Activated T-helper 1 cell treated with Interleukin-2 at 50 U/mL for 16 hours (primary cell): ENCODE measurements at regions not wholly inside any gene's neighbourhood (a gene's known extent, or its start where the extent isn't known, plus 50 kb on each side); places are given as distances from the start of the nearest gene placed in this dataset.

Experiments used
- DNase-seq: peaks from one replicate; pipeline ENCODE4 v3.0.0-alpha.2; 2020; ENCODE audit warnings: low read depth

DNA sequence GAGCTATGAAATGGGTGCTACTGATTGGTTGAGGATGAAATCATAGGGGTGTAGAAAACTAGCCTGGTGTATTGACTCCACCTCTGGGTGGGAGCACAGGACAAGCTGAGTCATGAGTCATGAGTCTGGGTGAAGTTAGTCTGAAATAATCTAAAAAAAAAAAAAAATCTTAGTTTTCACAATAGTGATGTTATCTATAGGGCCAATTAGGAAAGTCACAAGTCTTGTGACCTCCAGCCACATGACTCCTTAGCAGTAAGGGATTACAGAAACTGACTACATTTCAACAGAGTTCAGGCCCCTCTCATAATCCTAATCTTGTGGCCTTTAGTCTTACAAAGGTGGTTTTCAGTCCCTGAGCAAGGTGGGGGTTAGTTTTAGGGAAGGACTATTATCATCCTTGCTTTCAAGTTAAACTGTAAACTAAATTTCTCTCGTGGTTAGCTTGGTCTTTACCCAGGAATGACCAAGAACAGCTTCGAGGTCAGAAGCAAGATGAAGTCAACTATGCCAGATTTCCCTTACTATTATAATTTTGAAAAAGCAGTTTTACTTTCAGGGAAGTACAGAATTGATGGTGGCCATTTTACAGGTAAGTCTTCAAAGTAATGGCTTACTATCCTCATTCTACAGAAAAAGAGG, 338.0 kb upstream of the GYPC start:
- DNase-seq = no peak

DNA sequence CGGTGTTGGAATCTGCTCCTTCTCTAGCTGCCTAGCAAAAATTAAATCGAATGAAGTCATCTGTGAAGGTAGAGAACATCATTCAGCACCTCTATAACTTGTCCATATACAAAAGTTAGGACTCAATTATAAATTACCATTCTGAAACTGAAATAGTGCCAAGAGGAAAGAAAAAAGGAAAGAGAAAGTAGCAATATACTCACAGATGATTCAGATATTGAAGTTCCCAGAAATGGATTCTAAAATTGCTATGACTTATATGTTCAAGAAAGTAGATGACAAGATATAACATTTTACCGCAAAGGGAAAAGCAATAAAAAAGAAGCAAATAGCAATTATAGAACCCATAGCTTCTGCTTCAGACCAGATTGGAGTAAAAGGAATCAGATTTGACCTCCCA, 333.6 kb upstream of the GYPC start:
- no peak for DNase-seq

DNA sequence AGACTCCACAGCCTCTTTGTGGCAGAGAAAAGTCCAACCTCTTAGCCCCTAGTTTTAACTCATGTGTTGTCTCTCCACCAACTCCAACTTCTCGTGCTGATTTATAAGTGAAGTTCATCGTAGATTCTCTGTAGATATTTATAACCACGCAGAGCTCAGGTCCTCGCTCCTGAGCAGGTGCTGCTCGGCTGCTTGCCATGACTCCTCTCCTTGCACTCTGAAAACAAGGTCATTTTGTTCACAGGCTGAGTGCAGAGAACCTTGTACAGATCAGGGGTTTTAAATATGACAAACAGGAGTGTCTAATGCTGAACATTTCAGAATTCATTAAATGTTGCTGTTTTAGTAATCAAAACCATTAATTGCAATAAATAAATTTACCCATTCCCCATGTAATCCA, 330.8 kb upstream of the GYPC start:
- no peak for DNase-seq

DNA sequence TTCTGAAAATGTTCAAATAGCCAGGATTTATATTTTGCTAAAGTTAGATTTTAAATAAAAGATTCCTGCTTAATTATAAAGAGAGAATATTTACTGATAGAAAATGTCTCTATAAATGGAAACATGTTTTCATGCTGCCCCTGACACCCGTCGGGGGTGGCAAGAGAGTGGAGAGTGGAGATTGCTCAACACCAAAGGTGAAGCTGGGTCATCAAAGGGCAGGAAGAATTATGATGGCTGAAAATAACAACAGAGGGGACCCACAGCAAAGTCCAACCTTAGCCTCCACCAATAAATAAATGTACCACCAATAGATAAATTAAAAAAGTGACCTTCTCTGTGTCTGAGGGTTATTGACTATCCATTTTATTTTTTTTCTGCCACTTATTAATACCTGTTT, 326.8 kb upstream of the GYPC start:
- no peak for DNase-seq

DNA sequence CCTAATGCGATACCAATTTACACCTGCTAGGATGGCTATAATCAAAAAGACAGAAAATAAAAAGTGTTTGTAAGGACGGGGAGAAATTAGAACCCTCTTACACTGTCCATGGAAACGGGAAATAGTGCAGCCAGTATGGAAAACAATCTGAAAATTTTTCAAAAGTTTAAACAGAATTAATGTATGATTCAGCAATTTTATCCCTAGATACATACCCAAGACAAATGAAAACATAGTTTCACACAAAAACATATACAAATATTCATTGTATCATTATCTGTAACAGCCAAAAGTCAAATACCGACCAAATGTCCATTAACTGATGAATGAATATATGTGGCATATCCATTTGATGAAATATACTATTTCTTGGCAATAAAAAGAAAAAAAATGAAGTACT, 313.5 kb upstream of the GYPC start:
- DNase-seq = no peak

DNA sequence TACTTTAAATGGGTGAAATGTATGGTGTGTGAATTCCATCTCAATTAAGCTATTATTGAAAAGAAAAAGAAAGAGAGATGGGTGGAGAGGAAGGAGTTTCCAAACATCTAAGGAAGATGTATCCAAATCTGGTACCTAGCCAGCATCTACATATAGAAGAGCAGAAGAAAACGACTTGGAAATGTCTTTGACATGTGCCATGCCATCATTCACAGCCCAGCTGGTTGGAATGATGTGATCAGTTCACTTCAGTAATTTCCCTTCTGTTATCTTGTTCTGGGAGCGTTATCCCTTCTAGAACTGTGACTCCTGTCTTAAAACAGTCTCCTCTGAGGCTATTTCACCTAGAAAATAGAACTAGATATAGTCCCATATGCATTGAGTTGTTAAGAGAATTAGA, 312.8 kb upstream of the GYPC start:
- no peak for DNase-seq

DNA sequence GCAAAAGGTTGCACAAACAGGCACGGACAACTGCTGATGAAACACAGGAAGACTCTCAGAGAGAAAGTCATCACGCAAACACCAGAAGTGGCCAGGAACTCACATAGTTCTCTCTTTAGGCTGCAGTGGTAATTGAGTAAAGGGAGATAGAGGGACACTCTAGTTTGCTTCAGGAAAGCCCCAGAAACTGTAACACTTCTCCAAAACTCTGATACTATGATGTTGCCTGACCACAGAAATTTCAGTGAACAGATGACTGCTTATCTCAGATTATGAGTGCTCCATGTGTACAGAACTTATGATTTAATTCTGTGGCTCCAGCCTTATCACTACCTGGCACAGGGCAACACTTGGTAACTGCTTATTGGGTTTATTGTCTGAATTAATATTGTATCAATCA, 311.5 kb upstream of the GYPC start:
- DNase-seq = no peak

DNA sequence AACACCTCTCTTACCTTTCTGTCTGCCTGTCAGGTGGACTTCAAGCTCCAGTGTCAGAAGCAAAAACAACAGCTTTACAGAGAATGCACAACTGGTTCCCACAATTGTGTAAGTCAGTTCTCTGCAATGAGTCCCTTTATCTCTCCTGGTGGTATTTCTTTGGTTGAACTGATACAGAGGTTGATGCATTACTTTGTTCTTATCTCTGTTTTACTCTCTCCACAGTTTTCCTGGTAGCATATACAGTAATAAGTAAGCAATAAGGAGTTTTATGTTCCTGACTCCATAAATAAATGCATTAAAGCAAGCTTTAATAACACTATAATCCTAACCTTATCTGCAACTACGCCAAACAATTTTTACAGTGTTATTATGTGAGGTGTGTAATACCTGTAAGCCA, 310.3 kb upstream of the GYPC start:
- DNase-seq = no peak

DNA sequence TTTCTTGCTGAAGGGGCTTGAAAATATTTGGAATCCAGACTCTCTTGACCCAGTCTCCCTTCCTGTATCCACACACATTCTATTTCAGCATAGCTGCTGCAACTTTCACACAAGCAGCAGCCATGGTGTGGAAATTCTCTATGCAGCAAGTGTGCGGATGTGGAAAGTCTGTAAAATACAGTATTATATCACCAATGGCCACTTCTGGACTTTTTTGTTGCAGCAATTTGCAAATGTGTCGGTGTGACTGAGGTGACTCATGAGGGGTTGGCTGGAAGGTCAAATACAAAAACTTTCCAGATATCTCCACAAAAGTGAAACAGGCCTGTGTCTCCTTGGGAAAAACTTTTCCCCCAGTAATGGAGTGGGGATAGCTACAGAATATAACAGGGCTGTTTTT, 299.3 kb upstream of the GYPC start:
- no peak for DNase-seq

DNA sequence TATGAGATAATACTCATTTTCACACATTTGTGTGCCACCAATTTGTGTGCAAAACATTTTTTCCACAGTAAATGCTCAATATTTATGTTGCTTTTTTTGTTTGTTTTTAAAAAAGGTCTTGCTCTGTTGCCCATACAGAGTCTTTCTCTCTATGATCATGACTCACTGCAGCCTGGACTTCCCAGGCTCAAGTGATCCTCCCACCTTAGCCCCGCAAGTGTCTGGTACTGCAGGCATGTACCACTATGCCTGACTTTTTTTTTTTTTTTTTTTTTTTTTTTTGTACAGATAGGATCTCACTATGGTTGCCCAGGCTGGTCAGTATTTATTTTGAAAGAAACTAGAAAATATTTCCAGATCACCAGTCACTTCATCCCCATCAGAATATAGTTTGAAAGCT, 297.8 kb upstream of the GYPC start:
- DNase-seq = no peak

DNA sequence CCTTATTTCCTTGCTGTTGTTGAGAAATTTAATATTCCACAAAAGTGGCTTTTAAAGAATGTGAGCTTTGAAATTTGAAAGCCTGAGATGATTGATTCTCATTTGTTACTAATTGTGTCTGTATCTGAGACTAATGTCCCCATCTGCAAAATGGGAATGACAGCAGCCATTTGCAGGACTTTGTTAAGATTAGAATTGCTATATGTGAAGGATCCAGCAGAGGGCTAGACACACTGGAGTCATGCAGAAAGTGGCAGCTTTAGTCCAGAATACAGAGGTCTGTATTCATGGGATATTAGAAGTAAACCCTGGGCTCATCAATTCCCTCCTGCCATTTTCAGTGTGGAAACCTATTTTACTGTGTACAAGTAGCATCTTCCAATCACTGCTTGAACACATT, 296.5 kb upstream of the GYPC start:
- no peak for DNase-seq

DNA sequence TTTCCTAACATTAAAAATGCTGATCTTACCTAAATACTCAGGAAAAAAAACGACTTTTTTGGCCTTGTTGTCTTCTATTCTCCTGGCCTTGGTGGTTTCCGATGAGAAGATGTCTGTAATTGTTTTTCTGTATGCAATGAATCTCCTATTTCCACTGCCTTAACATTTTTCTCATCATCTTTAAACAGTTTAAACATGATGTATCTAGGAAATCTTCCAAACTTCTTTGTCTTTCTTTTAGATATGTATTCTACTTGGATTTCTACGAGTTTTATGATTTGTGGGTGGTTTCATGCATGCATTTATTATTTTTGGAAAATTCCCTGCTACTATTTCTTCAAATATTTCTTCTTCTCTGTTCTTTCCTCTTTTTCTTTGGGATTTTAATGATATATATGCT, 288.6 kb upstream of the GYPC start:
- no peak for DNase-seq

DNA sequence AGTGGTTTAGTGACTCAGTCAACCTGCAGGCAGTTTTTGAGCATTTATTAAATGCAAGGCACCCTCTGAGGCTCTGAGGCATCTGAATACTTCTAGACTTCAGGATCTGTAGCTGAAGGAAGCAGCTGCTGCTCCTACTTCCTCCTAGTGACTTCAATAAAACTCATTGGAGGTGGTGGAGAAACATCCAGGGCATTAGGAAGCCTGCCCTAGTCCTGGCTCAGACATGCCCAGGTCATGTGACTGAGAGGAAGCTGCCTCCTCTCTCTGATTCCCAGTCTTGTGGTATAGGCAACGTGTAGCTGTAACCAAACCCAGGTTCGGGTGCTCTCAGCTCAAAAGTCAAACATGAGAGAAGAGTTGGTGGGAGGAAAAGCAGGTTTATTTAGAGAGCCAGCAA, 287.2 kb upstream of the GYPC start:
- no peak for DNase-seq

DNA sequence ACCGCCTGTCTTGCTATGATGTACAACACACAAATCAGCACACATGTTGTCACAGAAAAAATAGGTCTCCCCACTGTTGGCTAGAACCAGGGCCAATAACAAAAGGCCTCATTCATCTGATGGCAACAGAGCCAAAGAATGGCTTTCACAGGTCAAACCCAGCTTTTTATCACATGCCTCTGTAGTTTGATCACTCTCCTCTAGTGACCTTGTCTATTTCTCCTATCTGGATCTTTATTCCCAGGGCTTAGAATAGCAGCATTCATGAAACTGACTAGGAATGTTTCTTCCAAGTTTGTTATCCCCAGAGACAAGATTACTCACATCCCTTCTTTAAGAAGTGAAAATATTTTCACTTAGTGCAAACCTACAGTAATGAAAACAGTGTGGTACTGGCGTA, 285.8 kb upstream of the GYPC start:
- DNase-seq = no peak

DNA sequence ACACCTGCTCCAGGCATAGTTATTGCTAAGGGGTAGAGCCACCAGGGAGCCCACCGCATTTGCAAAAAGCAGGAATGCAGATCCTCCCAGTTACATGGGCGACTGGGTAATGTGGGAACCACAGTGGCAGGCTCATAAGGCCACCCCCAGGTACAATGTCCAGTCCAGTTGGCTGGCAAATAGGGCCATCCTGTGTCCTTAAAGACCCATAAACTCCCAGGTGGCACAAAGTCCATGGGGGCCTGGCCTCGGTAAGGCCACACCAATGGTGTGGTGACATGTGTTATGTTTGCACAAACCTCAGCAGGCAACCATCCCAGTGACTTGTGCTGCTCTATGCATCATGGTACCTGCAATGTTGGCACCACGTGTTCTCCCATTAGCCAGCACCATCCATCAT, 283.6 kb upstream of the GYPC start:
- DNase-seq = no peak

DNA sequence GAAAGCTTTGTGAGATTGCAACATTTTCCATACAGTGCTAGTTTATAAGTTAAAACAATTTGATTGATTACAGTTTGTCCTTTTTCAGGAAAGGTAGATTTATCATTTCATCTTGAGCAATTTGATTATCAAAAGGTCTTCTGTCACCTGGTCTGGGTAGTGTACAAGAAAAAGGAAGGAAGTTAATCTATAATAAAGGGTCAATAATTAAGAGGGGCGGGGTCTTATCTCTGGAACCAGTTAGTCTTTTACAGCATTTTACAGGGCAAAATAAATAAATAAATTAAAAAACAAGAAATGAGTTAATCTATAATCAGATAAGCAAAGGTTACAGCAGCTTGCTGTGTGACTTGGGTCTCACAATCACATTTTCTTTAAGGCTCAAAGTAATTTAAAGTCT, 277.8 kb upstream of the GYPC start:
- no peak for DNase-seq

DNA sequence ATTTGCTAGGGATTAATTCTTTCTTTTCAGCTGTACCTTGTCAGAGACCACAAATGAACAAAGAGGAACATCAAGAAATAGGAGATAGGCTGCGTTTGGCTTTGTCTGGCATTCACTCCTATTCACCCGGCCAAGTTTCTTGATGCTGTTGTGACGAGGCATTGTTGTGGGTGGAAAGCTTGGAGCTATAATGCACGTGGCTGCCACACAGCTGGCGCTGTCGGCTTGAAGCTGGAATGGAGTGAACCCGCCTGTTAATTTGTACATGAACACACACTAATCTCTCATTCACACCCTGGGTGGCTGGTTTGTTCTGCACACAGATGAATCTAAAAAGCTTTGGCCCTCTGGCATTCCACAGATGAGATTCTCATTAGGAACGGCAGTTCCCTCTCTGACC, 274.9 kb upstream of the GYPC start:
- no peak for DNase-seq

DNA sequence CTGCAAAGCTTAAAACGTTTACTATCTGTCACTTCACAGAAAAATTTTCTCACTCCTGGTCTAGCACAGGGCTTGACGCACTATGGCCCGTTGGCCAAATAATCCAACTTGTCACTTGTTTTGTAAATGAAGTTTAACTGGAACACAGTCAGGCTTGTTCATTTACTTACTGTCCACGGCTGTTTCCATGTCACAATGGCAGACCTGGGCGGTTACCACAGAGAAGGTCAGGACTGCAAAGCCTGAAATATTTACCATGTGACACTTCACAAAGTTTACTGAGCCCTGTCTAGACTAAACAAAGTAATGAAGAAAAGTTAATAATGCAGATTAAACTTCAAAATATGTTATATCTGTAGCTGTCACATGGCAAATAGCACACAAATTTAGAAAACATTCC, 273.0 kb upstream of the GYPC start:
- no peak for DNase-seq

DNA sequence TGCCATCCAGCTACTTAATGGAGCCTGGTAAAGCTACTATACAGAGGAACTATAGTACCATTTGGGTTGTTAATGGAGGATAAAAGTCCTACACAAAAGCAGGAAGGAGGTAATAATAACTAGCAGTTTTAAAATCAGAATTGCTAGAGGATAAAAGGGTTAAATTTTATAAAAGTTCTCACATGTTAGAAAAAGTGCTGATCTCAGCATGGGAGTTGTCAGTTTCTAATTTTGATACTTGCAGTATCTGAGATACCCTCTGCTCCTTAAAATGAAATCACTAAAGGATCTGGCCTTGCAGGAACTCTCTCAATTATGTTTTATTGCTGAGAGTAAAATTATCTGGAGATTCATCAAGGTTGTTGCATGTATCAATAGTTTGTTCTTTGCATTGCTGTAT, 272.2 kb upstream of the GYPC start:
- DNase-seq = no peak

DNA sequence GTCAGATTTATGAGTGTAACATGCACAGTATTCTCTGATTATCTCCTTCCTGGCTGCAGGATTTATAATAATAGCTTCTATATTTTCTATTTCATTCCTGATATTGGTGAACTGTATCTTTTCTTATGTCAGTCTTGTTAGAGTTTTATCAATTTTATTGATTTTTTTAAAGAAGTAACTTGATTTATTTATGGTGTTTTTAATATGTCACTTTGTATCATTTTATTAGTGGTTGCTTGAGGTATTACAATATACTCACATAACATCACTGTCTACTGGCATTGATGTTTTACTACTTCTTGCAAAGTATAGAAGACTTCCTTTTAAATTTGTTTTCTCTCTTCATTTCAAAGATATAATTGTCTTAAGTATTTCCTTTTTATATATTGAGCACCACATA, 270.5 kb upstream of the GYPC start:
- no peak for DNase-seq

DNA sequence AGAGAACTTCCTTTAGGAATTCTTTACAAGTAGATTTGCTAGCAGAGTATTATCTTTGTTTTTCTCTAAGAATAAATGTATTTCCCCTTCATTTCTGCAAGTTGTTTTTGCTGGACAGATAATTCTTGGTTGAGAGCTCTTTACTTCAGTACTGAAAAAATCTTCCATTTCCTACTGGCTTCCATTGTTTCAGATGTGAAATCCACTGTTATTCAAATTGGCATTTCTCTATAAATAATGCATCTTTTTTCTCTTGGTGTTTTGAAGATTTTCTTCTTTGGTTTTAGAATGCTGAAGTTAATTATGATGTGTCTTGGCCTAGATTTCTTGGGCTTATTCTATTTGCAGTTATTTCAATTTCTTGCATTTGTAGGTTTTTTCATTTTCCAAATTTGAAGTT, 270.0 kb upstream of the GYPC start:
- DNase-seq = no peak

DNA sequence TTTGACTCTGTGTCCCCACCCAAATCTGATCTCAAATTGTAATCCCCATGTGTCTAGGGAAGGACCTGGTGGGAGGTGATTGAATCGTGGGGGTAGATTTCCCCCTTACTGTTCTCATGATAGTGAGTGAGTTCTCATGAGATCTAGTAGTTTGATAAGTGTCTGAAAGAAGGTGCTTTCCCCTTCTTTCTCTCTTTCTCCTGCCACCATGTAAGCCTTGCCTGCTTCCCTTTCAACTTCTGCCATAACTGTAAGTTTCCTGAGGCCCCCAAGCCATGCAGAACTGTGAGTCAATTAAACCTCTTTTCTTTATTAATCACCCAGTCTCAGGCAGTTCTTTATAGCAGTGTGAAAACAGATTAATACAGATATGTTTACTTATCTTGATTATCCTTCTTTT, 266.5 kb upstream of the GYPC start:
- no peak for DNase-seq

DNA sequence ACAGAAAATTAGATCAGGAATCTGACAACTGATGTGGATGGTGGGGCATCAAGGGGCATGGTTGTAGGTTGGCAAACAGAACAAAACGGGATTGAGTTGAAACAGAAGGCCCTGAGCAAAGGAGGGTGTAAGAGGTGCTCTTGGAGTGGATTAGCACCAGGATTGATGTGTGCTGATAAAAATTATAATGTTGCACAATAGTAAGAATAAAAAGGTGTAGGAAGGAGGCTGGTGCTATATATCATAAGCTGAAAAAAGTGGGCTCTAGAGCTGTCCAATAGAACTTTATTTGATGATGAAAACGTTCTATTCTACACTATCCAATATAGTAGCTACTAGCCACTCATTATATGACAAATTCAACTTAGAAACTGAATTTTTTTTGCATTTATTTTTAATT, 263.1 kb upstream of the GYPC start:
- DNase-seq = no peak

DNA sequence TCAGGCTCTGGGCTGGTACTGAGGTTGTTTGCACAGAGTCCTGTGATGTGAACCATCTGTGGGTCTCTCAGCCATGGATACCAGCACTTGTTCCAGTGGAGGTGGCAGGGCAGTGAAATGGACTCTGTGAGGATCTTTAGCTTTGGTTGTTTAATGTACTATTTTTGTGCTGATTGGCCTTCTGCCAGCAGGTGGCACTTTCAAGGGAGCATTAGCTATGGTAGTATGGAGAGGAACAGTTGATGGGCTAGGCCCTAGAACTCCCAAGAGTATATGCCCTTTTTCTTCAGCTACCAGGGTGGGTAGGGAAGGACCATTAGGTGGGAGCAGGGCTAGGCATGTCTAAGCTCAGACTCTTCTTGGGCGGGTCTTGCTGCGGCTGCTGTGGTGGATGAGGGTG, 257.0 kb upstream of the GYPC start:
- DNase-seq = no peak

DNA sequence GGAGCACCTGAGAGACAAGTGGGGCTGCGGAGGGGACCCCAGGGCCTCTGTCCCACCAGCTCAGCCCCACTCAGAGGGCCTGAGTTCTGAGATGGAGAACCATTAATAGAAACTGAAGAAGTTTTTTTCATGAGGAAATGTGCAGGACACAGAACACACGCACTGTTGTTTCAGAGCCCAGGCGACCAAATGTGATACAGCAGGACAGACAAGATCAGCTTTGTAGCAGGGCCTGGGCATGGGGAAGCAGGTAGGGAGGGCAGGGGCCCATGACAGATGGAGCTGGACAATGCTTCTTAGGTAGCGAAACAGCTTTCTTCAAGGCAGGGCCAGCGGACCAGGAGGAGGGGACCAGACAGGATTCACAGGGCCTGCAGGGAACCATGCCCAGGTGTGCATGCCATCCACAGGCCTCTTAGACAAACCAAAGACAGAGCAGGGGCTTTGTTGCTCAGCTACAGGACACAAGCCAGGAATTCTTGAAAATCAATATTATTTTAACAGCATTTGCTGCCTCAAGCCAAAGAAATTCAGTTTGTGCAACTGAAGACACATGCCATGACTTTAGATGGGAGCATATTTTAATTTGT, 252.8 kb upstream of the GYPC start:
- DNase-seq = no peak
